Muscle of back (tissue), 3 donors: ENCODE measurements at regions not wholly inside any gene's neighbourhood (a gene's known extent, or its start where the extent isn't known, plus 50 kb on each side); places are given as distances from the start of the nearest gene placed in this dataset.

Source experiments
- DNase-seq, 3 donors: peaks; one replicate each; pipeline versions ENCODE4 v3.0.0 to v3.0.0-alpha.2; 2013

DNA sequence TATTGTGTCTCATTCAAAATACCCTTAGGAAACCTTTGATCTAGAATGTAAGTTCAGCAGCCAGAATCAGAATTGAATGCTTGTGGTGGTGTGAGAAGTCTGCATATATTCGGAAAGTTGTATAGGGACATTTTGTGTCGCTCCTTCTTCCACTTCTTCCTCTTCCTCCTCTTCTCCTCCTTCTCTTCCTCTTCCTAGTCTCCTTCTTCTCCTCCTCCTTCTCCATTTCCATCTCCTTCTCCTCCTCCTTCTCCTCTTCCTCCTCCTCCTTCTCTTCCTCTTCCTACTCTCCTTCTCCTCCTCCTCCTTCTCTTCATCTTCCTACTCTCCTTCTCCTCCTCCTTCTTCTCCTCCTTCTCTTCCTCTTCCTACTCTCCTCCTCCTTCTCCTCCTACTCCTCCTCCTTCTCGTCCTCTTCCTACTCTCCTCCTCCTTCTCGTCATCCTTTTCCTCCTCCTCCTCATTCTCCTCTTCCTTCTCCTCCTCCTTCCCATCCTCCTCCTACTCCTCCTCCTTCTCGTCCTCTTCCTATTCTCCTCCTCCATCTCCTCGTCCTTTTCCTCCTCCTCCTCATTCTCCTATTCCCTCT lies 749.3 kb upstream of the GOLIM4 start:
- DNase-seq: no peak

DNA sequence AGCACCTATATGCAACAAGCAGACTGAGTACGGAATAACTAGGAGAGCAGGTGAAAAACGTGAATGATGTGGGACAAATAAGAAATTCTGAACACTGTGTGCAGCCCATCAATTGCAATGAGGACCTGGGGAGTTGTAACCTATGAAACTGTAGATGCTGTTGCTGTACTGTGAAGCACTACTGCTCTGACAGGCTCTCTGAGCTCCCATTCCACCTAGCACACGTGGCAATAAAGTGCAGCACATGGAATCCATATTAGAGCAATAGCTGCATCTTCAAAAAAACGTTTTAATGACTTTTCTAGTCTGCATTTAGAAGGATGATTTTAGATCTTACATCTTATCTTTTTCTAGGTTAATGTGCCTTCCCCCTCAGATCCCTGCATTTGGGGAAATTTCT lies 748.7 kb upstream of the GOLIM4 start:
- no peak for DNase-seq

- DNase-seq: no peak
Measured at GRCh38 chr3:168843481-168843880, 747.8 kb upstream of the GOLIM4 start.

DNA sequence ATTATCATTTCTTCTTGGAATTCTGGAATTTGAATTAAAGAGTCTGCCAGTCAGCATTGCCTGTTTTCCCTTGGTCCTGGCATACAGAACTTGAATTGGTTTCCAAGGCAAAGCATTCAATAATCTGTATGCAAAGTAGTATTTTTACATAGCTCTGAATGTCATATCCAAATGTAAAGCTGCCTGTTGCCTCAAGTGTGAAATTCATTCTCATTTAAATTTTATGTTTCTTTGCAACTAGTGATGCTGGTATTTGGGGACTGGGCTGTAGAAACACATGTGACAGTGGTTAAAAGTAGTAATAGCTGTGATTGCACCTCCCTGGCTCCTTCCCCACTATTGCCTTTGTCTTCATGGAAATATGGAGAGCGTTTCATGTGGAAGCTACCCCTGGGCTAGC lies 743.9 kb upstream of the GOLIM4 start:
- peak in 1 of 3 donors; percentile 4 for DNase-seq

- no peak for DNase-seq
Measured at GRCh38 chr3:168834558-168834957, 738.8 kb upstream of the GOLIM4 start.

DNA sequence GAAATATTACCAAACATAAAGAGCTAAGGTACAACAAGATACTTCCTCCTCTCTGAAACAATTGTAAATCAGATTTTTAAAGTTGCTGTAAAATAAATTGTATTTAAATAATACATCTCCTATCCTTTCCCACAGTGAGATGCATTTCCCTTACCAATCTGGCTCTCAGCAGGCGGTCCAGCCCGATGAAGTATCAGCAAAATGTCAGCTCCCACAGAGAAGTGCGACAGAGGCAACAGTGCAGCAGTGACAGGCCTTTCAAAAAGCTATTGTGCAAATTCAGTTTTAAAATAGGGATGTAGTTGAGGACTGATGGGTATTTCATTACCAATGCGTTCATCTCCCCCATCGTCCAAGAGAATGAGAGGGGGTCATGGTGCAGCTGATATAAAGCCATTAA lies 733.2 kb upstream of the GOLIM4 start:
- DNase-seq: no peak

DNA sequence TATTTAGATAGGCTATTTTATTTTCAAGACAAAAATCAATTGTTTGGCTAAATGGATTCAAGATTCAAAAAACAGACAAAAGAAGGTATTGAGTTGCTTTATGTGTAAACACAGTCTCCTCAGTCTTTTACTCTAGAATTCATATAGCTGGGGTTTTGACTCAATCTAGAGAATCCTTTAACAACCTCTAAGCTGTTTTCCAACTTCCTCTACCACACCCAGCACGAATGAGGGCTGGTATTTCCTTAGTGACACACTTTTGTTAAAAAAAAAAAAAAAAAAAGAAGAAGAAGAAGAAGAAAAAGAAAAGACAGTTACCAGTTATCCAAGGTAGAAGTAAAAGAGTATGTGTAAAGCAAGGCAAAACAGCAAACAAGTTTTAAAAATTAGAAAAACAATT lies 732.8 kb upstream of the GOLIM4 start:
- no peak for DNase-seq

GRCh38 chr3:168828014-168828413 lies 732.3 kb upstream of the GOLIM4 start:
- DNase-seq: no peak

DNA sequence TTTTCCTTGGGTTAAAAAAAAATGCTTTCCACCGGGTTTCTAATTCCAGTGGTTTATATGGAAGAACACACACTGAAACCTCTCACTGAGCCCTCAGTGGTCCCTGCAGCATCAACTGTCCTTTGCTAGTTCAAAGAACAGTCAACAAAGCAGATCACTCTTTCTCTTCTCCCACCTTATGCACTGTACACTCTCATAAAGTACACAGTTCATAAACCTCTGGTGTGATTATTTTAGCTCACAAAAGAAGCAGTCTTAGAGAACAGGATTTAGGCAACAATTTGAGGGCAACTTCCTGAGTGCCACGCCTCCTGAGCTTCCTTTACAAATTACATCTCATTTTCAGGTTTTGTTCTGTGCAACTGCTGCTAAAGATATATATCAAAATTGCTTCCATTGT lies 728.4 kb upstream of the GOLIM4 start:
- no peak for DNase-seq

- no peak for DNase-seq
Measured at GRCh38 chr3:168823466-168823865, 727.7 kb upstream of the GOLIM4 start.

DNA sequence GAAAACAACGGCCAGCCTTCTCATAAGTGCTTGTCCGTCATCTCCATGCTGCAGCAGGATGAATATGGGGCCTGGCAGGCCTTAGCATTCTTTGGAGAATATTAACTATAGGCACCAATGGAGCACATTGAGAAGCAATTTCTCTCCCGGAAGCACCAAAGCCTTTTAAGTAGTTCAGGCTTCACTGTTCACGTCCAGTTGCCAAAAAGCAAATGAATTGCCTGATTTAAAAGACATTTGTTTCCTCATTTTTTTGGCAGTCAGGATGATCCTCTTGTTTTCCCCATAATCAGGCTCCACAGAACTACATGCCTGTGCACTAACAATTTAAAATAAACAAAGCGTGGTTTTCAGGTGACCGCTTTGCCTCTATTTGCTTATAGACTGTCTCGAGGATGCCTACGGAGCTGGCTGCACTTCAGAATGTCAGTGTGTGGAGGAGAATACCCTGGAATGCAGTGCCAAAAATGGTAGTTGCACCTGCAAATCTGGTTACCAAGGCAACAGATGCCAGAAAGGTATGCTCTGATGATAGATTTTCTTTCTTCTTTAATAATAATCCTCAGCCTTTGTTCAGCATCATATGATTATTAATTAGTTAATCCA lies 725.2 kb upstream of the GOLIM4 start:
- DNase-seq: peak in 2 of 3 donors; percentile 7 to 34

GRCh38 chr3:168817177-168817576 lies 721.5 kb upstream of the GOLIM4 start:
- DNase-seq: no peak

DNA sequence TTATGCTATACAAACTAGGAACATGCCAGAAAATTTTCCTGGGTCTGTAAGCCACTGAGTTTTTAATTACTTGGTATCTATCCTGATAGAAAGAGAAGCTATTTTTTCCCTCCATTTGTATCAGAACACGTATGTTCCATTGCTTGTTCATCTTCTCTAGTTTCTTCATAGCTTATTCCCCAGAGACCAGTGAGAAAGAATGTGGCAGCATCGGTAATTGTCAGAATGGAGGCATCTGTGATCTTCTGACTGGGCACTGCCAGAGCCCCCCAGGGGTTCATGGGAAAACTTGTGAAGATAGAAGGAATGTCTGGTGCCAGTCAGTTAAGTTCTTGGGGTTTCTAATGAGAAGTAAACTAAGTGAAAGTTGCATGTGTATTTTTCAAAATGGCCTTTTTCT lies 720.2 kb upstream of the GOLIM4 start:
- no peak for DNase-seq

GRCh38 chr3:168813225-168813802 lies 717.6 kb upstream of the GOLIM4 start:
- DNase-seq: no peak

GRCh38 chr3:168812234-168812633 lies 716.5 kb upstream of the GOLIM4 start:
- no peak for DNase-seq

GRCh38 chr3:168808596-168808995 lies 712.9 kb upstream of the GOLIM4 start:
- DNase-seq: no peak

DNA sequence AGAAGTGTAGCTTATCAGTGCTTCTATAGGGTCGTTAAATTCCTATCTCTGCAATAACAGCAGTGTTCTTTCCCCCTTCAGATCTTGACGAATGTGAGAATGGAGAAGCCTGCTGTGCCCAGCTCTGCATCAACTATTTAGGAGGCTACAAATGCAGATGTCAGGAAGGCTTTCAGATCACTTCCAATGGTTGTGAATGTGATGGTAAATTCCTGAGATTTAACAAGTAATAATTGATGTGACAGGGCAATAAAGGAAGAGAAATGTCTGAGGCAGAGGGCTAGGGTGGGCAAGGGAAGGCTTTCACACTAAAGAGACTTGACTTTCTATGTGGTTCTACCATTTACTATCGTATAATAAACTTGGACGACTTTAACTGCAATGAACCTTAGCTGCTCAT lies 711.7 kb upstream of the GOLIM4 start:
- no peak for DNase-seq

DNA sequence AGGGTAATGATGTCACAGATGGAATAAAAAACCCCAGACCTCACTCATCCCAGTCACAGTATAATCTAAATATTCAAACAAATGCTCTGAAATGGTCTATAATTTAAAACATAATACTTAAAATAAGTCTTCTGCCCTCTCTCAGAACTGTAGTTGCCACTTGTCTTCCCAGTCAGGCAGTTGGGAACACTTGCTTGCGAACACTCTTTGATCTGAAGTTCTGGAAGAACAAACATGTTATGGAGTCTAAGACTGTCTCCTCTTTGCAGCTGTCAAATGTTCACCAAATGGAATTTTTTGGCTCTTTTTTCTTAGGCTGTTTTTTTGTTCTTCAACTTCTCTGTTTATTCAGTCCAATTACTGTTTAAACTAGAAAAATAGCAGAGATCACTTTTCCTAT lies 711.1 kb upstream of the GOLIM4 start:
- DNase-seq: no peak

DNA sequence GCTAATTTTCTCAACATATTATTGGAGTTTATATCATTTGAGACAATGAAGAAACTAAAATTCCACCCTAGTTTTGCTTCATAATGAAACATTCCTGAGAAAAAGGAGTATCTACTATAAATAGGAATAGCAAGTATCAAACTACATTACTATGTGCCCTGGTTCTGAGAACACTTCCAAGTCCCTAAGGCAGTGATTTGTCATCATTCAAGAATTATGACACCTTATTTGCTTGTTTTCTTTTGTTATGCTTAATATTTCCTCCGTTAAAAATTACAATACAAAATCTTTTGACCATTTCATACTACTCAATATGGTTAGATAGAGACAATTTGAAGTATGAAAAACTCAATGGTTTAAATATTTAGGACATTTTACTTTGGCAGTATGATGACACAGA lies 707.8 kb upstream of the GOLIM4 start:
- DNase-seq: no peak

GRCh38 chr3:168802766-168803165 lies 707.0 kb upstream of the GOLIM4 start:
- DNase-seq: no peak

- peak in 1 of 3 donors; percentile 69 for DNase-seq
Measured at GRCh38 chr3:168801794-168802193, 706.1 kb upstream of the GOLIM4 start.

- no peak for DNase-seq
Measured at GRCh38 chr3:168796339-168796738, 700.6 kb upstream of the GOLIM4 start.

- DNase-seq: no peak
Measured at GRCh38 chr3:168794427-168794826, 698.7 kb upstream of the GOLIM4 start.

GRCh38 chr3:168782193-168782592 lies 686.5 kb upstream of the GOLIM4 start:
- DNase-seq: no peak
